ENCODE measurements at regions not wholly inside any gene's neighbourhood (a gene's known extent, or its start where the extent isn't known, plus 50 kb on each side); places are given as distances from the start of the nearest gene placed in this dataset.

DNA sequence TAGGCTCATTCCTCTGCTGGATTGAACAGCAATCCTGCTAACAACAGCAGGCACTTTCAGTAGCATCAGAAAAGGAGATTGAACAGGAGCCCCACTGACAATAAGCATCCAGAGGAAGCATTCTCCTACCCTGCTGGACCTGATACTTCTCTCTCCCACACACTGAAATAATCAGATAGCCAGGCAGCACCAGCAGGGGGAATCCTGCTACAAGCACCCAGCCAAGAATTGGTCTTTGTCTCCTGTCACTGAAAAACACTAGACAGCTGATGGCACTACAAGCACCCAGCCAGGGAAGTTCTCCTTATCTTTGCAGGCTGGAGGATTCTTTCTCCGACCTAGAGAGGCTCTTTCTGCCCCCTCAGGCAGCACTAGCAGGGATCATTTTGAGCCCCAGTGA lies 444.3 kb upstream of the GRIA3 start:
- DNase-seq (ENCODE audit: low read depth in 2 of 2), result no peak

DNA sequence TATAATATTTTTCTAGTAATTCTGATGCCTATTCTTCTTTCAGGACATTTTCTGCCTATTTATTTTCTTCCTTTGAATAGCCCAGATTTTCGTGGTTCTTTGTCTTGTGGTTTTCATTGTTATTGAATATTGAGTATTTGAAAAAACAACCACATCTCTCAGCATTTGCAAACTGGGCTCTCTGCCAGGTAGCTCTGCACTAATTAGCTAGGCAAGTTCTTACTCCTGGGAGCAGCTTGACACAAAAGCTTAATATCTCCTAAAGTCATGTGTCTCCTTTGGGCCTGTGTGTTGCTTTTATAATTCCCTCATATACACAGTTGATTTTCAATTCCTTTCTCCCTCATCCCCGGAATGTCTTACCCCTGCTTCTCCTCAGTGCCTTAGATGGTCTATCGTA lies 413.5 kb upstream of the GRIA3 start:
- no peak for DNase-seq (ENCODE audit: low read depth in 2 of 2)

DNA sequence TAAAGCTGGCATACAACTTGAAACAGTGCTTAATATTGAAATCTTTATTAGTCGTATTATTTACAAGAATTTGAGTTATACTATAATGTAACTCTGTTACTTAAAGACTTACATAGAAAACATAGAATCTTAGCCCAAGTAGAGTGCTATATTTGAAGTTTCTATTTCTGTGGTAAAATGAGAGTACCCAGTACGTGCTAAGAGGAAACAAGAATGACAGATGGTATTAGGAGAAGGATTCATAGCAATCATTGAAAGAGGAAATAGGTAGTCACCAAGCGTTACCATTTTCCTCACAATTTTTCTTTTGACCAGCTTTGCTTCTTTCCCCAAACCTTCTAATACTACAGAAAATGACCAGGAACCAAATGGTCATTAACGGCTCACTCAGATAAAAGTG lies 412.1 kb upstream of the GRIA3 start:
- DNase-seq (ENCODE audit: low read depth in 2 of 2), result no peak

DNA sequence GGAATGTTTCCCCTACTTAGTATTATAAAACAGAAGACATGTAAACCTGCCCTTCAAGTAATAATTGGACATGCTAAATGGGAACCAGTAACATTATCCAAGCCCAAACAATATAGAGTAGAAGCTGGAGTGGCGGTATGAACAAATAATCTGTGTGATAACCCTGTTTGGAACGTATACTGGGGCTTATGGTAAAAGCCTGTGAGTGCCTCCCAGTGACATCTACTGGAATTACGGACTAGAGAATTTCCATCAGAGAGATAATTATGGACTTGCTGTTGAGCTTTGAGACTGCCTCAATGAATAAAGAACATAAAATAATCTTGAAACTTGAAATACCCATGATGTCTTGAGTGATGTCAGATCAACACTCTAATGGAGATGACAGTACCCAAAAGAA lies 406.3 kb upstream of the GRIA3 start:
- DNase-seq (ENCODE audit: low read depth in 2 of 2), result no peak

DNA sequence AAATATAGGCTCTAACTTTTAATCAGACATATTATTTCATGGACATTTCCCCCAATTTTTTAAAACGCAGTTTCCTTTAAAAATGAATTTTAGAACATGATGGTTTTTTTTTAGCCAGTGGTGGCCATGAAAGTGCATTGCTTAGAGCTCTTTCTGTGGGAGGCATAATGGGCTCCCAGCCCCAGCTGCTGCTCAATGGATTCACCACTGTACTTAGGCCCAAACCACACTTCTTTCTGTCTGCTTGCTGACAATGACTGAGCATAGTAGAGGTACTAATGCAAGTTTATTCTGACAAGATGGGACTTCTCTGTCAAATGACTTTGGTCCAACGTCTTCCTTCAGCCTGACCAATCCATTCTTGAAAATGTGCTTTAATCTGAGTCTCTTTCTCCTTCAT lies 400.2 kb upstream of the GRIA3 start:
- DNase-seq (ENCODE audit: low read depth in 2 of 2), result no peak

DNA sequence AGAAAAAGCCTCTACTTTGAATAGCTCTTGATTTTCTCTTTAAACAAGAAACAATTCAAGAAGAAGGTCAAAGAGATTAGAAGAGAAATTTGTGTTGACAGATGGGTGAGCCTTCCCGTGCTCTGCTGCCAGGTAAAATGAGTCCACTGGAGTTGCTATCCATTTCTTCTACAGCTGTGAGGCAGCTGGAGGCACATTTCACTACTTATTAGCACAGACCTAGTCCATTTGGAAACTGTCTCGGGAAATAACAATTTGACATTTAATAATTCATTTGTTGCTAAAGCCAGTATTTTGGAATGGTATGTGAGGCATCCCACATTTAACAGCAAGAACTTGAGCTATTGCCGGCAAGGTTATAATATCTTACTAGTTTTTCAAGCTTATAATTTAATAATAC lies 396.8 kb upstream of the GRIA3 start:
- DNase-seq (ENCODE audit: low read depth in 2 of 2), result no peak

DNA sequence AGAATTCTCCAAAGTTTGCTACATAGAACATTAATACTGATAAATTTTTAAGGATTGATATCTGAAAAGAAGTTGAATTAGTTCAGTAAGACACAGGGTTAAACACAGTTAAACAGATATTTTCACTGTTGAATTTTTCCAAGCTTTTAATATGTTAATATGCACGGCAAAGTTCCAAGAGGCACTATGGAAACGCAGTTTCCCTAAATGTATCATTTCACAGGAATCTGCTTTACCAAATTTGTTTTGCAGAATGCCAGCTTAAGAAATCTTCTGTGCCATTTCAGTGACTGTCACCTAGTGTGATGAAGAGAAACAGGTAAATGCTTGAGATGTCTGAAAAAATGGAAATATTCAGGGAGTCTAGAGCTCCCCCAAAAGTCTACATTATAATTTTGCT lies 395.9 kb upstream of the GRIA3 start:
- DNase-seq (ENCODE audit: low read depth in 2 of 2), result no peak

DNA sequence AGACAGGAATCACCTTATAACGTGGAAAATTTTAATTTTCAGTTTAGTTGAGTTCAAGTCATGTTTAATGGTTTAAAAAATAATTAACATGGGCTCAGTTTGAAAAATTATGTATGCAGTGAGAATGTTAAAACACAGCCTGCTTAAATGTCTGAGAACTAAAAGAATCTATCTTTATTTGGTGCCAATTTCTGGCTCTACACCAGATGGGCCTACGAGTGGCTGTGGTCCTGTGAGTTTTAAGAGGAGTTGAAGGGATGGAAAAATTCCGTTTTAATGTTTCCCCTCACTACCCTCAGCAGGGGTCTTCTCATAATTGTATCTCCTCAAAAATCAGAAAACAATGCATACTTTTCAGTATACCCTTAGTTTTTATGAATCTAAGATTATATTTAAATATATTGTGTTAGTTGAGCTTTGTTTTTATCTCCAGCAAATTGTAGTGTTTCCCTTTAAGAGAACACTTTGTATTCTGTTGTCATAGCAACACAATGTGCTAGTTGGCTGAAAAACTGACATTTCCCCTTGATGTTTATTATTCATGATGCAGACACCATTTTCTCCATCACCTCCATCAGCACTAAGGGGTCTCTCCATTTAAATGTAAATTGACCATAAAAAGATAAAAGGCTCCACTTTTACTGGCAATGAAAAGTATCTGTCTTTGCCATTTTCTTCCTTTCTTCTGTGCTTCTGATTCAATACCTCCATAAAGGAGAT lies 393.5 kb upstream of the GRIA3 start:
- no peak for DNase-seq (ENCODE audit: low read depth in 2 of 2)

DNA sequence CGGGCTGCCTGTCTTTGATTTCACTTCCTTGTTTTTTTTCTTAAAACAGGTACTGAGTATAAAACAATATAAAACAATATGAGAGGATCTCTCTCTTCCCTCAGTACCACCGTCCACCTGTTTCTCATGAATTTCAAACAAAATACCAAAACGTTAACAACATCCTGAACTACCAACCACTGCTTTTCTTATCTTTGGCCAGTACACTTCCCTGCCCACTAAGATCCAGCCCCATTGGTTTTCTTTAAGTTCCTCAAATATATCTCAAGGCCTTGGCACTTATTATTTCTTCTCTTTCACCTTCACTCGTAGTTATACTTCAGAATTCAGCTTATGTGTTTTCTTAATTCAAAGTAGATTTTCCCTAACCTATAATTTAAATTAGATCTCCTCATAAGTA lies 370.2 kb upstream of the GRIA3 start:
- DNase-seq (ENCODE audit: low read depth in 2 of 2), result no peak

DNA sequence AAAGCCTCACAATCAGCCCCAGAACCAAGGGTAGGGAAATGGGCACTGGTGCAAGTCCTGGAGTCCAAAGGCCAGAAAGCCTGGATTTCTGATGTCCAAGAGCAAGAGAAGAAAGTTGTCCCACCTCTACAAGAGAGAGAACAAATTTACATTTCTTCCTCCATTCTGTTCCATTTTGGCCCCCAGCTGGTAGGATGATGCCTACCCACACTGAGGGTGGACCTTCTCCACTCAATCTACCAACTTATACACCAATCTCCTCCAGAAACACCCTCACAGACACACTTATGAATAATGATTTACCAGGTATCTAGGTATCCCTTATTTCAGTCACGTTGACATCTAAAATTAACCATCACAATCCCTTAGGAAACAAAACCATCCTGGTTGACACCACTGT lies 367.8 kb upstream of the GRIA3 start:
- no peak for DNase-seq (ENCODE audit: low read depth in 2 of 2)

DNA sequence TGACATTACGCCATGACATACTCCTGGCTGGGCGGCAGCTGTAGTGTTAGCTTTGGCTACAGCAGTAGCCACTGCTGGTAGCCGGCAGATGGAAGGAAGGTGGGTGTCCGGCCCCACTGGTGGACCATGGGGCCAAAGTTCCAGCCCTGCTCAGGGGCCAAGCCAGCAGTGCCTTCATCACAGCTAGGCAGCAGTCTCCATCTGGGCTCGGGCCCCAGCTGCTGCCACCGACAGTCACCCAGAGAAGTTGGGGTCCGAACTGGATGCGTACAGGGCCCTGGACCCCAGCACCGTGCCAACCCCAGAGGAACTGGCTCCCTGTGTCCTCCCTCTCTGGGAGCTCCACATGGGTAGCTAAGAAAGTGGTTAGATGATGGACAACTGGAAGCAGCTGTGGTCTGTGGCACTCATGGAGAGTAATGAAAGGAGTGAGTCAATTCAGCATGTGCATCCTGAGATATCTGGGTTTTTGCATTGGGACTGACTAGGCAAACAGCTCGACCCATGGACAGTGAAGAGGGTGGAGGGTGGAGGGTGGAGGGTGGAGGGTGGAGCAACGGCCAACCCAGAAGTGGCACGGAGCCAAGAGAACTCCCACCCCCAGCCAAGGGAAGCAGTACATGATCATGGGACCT lies 366.6 kb upstream of the GRIA3 start:
- no peak for DNase-seq (ENCODE audit: low read depth in 2 of 2)

DNA sequence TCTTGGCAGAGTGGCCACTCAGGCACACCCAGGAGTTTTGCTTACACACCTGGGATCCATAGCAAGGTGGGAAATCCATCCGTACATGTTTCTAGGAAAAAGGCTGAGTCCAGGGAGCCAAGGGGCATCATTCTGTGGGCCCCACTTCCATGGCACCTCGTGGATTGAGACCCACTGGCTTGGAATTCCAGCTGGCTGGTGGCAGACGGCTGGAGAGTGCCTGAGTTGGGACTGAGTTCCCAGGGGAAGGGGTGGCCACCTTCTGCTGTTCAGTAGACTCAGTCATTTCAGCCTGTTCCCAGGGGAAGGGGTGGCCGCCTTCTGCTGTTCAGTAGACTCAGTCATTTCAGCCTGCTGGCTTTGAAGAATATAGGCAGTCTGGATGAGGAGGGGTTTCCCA lies 366.0 kb upstream of the GRIA3 start:
- no peak for DNase-seq (ENCODE audit: low read depth in 2 of 2)

DNA sequence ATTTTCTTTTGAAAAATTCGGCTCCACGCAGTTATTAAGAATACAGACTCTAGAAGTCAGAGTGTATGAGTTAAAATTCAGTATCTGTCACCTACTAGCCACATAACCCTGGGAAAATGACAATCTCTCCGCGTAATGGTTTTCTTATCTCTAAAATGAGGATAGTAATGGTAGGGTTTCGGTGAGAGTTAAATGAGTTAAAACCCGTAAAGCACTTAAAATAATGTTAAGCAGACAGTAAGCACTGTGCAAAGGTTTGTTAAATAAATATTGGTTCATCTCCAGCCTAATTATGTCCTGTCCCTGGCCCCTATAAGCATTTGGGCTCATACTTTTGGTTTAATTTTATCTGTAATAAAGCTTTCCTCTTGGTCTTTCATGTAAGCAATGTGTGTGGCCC lies 350.8 kb upstream of the GRIA3 start:
- DNase-seq (ENCODE audit: low read depth in 2 of 2), result no peak

DNA sequence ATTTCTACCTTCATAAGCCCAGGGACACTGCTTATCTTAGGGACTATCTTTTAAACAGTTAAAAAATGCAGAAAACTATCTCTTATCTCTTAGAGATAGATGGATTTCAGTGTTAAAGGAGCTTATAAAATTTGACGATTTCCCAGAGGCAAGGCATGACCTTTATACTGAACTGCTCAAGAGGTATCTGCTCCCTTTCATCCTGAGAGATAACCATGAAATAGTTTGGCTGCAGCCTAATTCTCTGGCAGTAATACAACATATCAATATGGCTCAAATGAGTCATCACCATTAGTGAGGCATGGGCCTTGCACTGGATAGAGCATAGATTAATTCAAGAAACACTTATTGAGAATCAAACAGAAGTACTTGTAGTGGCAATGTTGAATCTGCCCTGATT lies 348.2 kb upstream of the GRIA3 start:
- no peak for DNase-seq (ENCODE audit: low read depth in 2 of 2)

DNA sequence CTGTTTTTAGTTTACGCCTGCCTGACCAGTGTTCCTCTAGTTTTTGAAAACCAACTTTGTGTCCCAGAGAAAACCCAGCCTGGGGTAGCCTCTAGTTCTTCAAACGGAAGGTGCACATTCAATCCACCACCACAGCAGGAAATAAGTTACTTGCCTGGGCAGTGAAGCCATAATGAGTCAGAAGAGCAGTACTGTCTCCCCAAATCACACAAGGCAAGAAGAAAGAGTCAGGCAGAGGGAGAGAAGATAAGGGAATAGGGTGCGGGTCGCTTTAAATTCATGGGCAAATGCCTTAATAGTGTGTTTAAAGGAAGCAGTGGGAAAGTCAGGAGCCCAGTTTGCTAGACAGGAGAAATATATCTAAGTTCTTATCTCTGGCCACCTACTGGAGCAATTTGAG lies 333.8 kb upstream of the GRIA3 start:
- no peak for DNase-seq (ENCODE audit: low read depth in 2 of 2)

DNA sequence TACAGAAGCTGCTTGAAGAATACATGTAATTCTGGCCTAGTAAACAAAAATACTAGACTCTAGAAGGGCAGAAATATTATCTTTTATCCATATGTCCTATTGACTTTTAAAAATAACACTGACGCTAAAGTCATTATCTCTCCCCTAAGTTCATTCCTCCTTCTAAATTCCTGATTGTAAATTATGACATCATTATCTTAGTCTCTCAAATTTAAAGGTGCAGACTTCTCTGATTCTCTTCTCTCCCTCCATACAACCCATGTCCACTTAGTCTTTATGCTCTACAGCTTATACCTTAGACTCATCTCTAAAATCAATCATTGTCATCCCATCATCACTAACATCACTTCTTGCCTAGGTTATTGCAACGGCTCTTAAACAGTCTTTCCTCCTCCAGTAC lies 327.9 kb upstream of the GRIA3 start:
- no peak for DNase-seq (ENCODE audit: low read depth in 2 of 2)

DNA sequence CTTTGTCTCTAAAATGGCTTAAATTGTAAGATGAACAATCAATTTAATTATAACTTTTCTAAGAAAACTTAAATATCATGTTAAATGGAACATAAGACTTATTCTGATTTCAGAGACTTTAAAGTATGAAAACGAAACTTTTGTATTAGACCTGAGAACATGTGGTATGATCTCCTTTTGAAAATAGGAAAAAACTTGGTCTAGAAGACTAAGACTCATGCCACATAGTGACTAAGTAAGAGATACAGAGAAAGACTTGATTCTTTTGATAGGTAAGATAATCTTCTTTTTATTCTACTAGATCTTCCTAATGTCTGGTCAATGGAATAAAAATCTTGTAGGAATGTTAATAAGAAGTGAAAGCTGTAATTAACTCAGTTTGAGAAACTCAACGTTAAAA lies 326.3 kb upstream of the GRIA3 start:
- no peak for DNase-seq (ENCODE audit: low read depth in 2 of 2)

DNA sequence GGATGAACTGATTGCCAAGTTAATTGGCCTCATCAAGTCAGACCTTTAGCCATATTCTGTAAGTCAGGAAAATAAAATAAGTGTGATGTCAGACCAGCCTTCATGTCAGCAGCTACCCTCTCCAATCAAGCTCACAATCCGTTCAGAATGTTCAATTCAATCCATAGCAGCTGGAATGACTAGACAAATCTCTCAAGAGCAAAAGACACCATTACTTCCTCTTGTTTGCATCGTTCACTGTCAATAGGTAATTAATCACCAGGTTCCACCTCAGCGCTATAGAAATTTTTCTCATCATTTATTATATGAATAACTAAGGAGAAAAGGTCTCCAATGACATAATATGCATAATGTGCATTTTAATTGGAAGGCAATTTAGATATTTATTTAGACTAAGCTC lies 321.0 kb upstream of the GRIA3 start:
- no peak for DNase-seq (ENCODE audit: low read depth in 2 of 2)

DNA sequence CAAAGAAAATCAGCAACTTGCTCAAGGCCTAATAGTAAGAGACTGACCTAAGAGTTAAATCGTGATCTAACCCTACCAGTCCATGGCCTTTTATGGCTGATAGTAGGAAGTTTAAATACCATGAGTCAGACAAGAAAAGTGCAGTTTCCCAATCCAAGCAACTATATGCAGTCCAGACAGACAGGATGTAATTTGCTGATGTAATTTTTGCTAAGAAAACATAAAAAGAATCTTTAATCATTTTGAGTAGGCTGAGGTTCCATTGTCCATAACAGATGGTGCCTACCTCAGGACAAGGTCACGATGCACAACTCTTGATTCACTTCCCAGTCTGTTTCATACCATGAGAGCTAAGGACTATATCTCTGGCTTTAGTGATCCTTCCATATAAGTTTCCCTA lies 317.5 kb upstream of the GRIA3 start:
- DNase-seq (ENCODE audit: low read depth in 2 of 2), result no peak

DNA sequence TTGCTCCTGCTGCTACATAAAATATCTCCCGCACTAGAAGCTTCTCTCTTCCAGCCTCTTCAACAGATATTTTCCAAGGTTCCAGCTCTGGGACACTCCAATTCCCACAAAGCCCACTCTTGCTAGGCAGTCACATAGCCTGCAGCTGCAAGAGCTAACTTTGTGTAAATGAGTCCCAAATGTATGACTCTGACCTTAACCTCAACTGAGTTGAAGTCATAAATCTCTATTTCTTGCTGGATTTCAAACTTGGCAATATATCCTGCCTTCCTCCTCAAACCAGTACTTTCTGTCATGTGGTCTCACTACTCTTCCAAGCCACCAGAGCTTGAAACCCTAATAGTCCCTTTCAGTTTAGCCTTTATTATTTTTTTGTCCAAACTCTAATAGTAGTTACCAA lies 315.4 kb upstream of the GRIA3 start:
- DNase-seq (ENCODE audit: low read depth in 2 of 2), result no peak

DNA sequence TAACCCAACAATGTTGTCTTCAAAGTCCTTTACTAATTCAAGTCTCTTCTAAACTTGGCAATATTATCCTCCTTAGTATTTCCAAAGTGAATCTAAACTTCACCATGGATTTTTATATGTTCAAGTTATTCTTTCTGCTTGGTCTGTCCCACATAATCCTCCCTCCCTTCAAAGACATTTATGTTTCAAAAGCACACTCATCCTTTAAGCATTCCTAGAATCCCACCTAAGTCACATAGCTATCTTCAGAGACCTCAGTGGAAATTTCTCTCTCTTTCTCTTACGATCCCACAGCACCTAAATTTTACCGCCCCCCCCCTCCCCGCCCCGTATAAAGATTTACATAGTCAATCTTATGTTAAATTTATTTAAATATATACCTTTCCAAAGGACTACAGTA lies 314.9 kb upstream of the GRIA3 start:
- DNase-seq (ENCODE audit: low read depth in 2 of 2), result no peak

DNA sequence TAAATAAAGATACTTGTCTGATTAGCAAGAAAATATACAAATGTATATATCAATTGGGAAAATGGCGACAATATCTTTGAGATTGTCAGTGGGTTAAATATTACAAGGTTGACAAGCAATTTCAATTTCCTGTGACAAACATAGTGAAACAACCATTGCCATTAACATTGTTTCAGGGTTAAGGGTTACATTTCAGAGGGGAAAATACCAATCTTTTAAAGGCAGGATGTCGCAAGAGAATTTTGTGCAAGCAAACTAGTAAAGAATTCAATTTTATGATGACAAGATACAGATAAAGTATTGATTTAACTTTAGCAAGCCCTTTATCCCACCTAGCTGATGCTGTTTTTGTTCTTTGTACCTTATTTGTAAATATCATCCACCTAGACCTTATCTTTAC lies 305.8 kb upstream of the GRIA3 start:
- DNase-seq (ENCODE audit: low read depth in 2 of 2), result no peak

DNA sequence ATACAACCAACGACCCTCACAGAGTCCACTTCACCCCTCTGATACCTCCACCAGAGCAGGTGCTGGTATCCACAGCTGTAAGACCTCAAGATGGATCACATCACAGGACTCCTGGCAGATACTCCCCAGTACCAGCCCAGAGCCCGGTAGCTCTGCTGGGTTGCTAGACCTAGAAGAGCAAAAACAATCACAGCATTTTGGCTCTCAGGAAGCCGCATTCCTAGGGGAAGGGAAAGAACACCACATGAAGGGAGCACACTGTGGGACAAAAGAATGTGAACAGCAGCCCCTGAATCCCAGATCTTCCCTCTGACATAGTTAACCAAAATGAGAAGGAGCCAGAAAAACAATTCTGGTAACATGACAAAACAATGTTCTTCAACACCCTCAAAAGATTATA lies 303.1 kb upstream of the GRIA3 start:
- no peak for DNase-seq (ENCODE audit: low read depth in 2 of 2)

DNA sequence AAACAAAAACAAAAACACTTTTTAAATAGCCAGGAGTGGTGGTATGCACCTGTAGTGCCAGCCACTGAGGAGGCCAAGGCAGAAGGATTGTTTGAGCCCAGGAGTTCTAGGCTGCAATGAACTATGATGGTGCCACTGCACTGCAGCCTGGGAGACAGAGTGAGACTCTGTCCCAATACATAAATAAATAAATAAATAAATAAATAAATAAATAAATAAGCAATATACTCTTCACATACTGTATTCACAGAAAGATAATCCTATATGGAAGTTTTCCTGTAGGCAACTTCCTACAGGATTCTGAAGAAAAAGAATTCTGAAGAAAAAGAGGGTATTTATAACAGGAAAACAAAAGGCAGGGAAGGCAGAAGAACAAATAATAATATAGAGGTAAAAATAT lies 293.3 kb upstream of the GRIA3 start:
- DNase-seq (ENCODE audit: low read depth in 2 of 2), result no peak
